CD4-positive, alpha-beta memory T cell (primary cell): ENCODE measurements at regions not wholly inside any gene's neighbourhood (a gene's known extent, or its start where the extent isn't known, plus 50 kb on each side); places are given as distances from the start of the nearest gene placed in this dataset.

Experiments
- CTCF ChIA-PET: fragments of 350-600 bp; sonication (Branson Sonifier 250); formaldehyde crosslinking; loops from one replicate; lab custom pipeline; 2021; ENCODE audit warnings: inconsistent platforms; ENCODE audit not compliant: partially characterized antibody; lab: Charles Lee
- POLR2A ChIA-PET: fragments of 350-600 bp; sonication (Branson Sonifier 250); formaldehyde crosslinking; loops from one replicate; lab custom pipeline; 2021; ENCODE audit not compliant: partially characterized antibody; lab: Charles Lee
- DNase-seq, 5 donors: peaks; one replicate each; pipeline versions ENCODE4 v3.0.0 to v3.0.0-alpha.2; 2020 to 2022; ENCODE audit warnings: mixed read lengths in 1 of 5
- H3K27ac ChIP-seq: one replicate; pipeline ENCODE4 v1.7.0; 2013; ENCODE audit warnings: low read depth, low read length
- H3K27me3 ChIP-seq: 2 replicates; pipeline ENCODE4 v1.7.0; 2013; ENCODE audit warnings: mild to moderate bottlenecking, low read length, moderate library complexity; ENCODE audit not compliant: insufficient read depth
- H3K36me3 ChIP-seq: 2 replicates; pipeline ENCODE4 v1.7.0; 2013; ENCODE audit warnings: mild to moderate bottlenecking, low read length, moderate library complexity; ENCODE audit not compliant: insufficient read depth
- H3K4me1 ChIP-seq: 2 replicates; pipeline ENCODE4 v1.7.0; 2013; ENCODE audit warnings: mild to moderate bottlenecking, low read length, moderate library complexity; ENCODE audit not compliant: insufficient read depth
- H3K4me3 ChIP-seq, 2 donors: one replicate each; pipeline ENCODE4 v1.7.0; 2013; ENCODE audit warnings: low read length in 2 of 2, mild to moderate bottlenecking in 1 of 2
- H3K9me3 ChIP-seq, 2 donors: one replicate each; pipeline ENCODE4 v1.7.0; 2013; ENCODE audit warnings: low read length in 2 of 2, control low read depth in 1 of 2; ENCODE audit not compliant: control insufficient read depth in 1 of 2
- H3K27ac Mint-ChIP-seq, 7 donors: one replicate each; pipeline ENCODE4 v1.8.0; 2020 to 2021; ENCODE audit warnings: mixed read lengths in 7 of 7, mild to moderate bottlenecking in 6 of 7, inconsistent platforms in 3 of 7, moderate library complexity in 3 of 7
- H3K27me3 Mint-ChIP-seq, 2 donors: one replicate each; pipeline ENCODE4 v1.8.0; 2020 to 2021; ENCODE audit warnings: mixed read lengths in 2 of 2
- H3K36me3 Mint-ChIP-seq, 2 donors: one replicate each; pipeline ENCODE4 v1.8.0; 2020 to 2021; ENCODE audit warnings: mixed read lengths in 2 of 2, inconsistent platforms in 1 of 2, mild to moderate bottlenecking in 1 of 2
- H3K4me1 Mint-ChIP-seq, 4 donors: one replicate each; pipeline ENCODE4 v1.8.0; 2020 to 2021; ENCODE audit warnings: mixed read lengths in 4 of 4, mild to moderate bottlenecking in 1 of 4
- H3K4me3 Mint-ChIP-seq, 8 donors: one replicate each; pipeline ENCODE4 v1.8.0; 2020 to 2021; ENCODE audit warnings: mixed read lengths in 8 of 8, mild to moderate bottlenecking in 7 of 8, moderate library complexity in 6 of 8, inconsistent platforms in 3 of 8
- H3K9me3 Mint-ChIP-seq, 8 donors: one replicate each; pipeline ENCODE4 v1.8.0; 2020 to 2021; ENCODE audit warnings: mixed read lengths in 8 of 8, mild to moderate bottlenecking in 5 of 8, inconsistent platforms in 3 of 8, moderate library complexity in 1 of 8
- intact Hi-C: fragments of 100-400 bp; cut with micrococcal nuclease; formaldehyde crosslinking; loops from one replicate; pipeline ENCODE4 v1.15.1; 2023

DNA sequence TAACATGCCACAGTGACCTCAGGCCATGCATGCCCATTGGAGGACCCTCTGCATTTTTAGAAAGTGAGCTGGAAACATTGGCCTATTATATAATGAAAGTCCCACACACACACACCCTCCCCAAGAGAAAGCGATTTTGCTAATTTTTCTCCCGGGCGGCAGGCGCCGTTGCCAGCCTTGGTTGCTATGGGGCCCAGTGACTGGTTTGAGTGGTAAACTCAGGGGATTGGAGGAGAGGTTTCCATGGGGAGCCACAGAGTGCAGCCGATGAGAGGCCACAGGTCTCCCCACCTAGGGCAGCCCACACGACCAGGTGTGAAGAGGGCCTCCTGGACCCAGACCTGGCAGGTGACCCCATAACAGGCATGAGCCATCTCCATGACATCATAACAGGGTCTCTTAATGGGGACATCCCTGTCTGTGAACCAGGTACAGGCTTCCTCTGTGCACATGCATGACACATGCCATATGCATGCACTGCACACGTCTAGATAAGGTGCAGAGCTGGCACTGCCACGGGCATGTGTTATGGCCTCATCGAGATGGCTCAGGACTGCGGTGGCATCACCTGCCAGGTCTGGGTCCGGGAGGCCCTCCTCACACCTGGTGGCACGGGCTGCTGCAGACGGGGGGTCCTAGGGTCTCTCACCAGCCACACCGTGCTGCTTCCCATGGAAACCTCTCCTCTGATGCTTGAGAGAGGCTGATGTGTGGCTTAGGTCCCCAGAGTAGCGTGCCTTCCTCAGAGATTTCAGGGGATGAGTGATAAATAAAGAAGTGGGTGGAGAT lies 144.1 kb downstream of the RBFOX3 start:
- DNase-seq: no peak
- POLR2A ChIA-PET: no interaction called here
- CTCF ChIA-PET: no interaction called here

DNA sequence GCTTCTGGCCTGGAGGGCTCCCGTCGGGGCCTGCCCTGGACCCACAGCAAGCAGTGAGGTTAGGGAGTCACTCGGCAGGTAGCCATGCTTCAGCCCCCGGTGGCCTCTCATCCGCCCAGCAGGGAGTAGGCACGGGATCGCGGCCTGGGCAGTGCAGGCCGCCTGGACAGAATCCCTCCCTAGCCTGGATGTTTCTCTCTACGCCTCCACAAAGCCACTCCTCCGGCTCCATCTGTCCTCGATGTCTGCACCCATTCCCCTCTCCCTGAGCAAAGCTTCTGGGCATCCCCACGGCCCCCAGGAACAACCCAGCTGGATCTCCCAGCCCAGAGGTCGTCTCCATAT lies 145.2 kb downstream of the RBFOX3 start:
- H3K36me3 ChIP-seq: no peaks in the 10 kb centered on the region
- H3K4me3 Mint-ChIP-seq: no peak overlapping the region
- CTCF ChIA-PET: no interaction called here
- H3K27ac ChIP-seq: no peak overlapping the region
- H3K4me1 ChIP-seq: no peaks in the 10 kb centered on the region
- H3K4me1 Mint-ChIP-seq: no peaks in the 10 kb centered on the region
- POLR2A ChIA-PET: no interaction called here
- no peaks in the 10 kb centered on the region for H3K36me3 Mint-ChIP-seq
- H3K27me3 ChIP-seq: peaks cover 5% of the 10 kb centered on the region
- H3K9me3 Mint-ChIP-seq: no peaks in the 10 kb centered on the region
- H3K9me3 ChIP-seq: no peaks in the 10 kb centered on the region
- H3K27ac Mint-ChIP-seq: no peak overlapping the region
- intact Hi-C loops: no loop called here
- no peak for DNase-seq
- no peak overlapping the region for H3K4me3 ChIP-seq
- peaks cover 7 to 8% of the 10 kb centered on the region in 2 donors for H3K27me3 Mint-ChIP-seq

More for the DNA sequence above, 144.1 kb downstream of the RBFOX3 start:
- Mint-ChIP-seq H3K4me3 (no peak overlapping the region), H3K36me3 (no peaks in the 10 kb centered on the region), H3K27ac (no peak overlapping the region), H3K27me3 (peaks cover 7 to 15% of the 10 kb centered on the region in 2 donors), H3K4me1 (no peaks in the 10 kb centered on the region), H3K9me3 (no peaks in the 10 kb centered on the region)
- Histone ChIP-seq H3K27ac (no peak overlapping the region), H3K27me3 (peaks cover 5% of the 10 kb centered on the region), H3K4me3 (no peak overlapping the region), H3K4me1 (no peaks in the 10 kb centered on the region), H3K36me3 (no peaks in the 10 kb centered on the region), H3K9me3 (no peaks in the 10 kb centered on the region)
- intact Hi-C loops: no loop called here

DNA sequence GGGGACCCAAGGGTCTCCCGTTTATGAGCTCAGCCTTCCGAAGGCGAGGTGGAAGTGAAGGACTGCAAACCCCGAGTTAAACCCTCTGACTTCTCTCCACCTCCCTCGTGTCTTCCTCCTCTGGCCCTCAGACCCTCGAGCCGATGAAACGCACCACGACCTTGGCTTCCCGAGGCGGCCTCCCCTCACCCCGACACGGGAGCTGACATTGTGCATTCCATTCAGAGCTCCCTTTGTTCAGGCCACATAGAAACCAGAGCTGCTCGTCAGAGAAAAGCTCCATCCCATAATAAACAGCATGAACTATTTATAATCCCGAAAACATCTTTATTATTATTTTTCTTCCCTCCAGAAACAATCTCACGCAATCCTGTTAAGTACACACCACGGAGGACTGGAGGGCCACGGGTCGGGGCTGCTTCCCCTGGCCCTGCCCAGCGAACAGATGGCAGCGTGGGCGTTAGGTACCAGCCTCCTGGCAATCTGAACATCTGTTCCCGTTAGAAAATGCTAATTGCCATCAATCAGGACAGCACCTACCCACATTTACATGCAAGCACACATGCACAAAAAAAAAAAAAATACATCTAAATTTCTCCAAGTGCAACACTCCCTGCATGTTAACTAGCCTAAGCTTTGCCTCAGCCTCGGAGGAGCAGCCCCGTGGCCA lies 145.7 kb downstream of the RBFOX3 start:
- ChIA-PET POLR2A (no interaction called here), CTCF (no interaction called here)
- Histone ChIP-seq H3K4me1 (no peaks in the 10 kb centered on the region), H3K27me3 (peaks cover 5% of the 10 kb centered on the region), H3K27ac (no peak overlapping the region), H3K4me3 (no peak overlapping the region), H3K9me3 (no peaks in the 10 kb centered on the region), H3K36me3 (no peaks in the 10 kb centered on the region)
- no peak overlapping the region for H3K4me3 Mint-ChIP-seq
- no peak for DNase-seq
- H3K27me3 Mint-ChIP-seq: peaks cover 5 to 6% of the 10 kb centered on the region in 2 donors
- H3K27ac Mint-ChIP-seq: no peak overlapping the region
- intact Hi-C loops: no loop called here
- no peaks in the 10 kb centered on the region for H3K9me3 Mint-ChIP-seq
- H3K36me3 Mint-ChIP-seq: no peaks in the 10 kb centered on the region
- H3K4me1 Mint-ChIP-seq: no peaks in the 10 kb centered on the region

DNA sequence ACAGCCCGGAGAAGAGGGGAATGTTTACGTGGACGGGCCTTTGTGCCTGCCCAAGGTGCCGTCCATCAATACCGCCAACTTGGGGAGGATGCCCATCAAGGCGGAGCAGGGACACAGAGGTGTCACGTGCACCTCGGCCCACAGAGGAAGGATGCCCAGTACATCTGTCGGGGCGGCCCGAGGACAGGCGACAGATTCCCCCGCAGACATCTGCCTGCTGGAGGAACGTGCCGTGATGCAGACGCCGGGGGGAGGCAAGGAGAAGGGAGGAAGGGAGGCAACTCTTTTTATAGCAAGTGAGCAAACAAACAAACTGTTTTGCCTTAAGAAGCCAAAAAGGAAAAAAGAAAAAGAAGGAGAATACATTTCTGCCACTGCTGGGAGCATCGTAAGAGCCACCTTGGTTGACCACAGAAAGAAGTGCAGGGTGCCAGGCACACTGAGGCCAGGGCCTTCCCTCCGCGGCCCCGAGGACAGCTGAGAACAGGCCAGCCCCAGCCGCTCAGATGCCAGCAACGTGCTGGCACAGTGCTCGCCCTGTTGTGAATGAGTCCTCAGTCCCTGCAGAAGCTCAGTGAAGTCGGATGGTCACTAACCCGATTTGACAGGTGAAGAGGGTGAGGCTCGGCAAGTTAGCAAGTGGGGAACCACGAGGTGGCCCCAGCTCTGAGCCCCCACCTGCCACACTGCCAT lies 146.4 kb downstream of the RBFOX3 start:
- Histone ChIP-seq H3K27ac (no peak overlapping the region), H3K36me3 (no peaks in the 10 kb centered on the region), H3K4me1 (no peaks in the 10 kb centered on the region), H3K27me3 (peaks cover 5% of the 10 kb centered on the region), H3K4me3 (no peak overlapping the region), H3K9me3 (no peaks in the 10 kb centered on the region)
- CTCF ChIA-PET: no interaction called here
- no peak overlapping the region for H3K27ac Mint-ChIP-seq
- no peaks in the 10 kb centered on the region for H3K36me3 Mint-ChIP-seq
- no peak overlapping the region for H3K4me3 Mint-ChIP-seq
- no peak for DNase-seq
- H3K27me3 Mint-ChIP-seq: peaks cover 4 to 6% of the 10 kb centered on the region in 2 donors
- peaks cover 0 to 1% (median 0%) of the 10 kb centered on the region in 8 donors for H3K9me3 Mint-ChIP-seq
- POLR2A ChIA-PET: no interaction called here
- intact Hi-C loops: no loop called here
- H3K4me1 Mint-ChIP-seq: no peaks in the 10 kb centered on the region

DNA sequence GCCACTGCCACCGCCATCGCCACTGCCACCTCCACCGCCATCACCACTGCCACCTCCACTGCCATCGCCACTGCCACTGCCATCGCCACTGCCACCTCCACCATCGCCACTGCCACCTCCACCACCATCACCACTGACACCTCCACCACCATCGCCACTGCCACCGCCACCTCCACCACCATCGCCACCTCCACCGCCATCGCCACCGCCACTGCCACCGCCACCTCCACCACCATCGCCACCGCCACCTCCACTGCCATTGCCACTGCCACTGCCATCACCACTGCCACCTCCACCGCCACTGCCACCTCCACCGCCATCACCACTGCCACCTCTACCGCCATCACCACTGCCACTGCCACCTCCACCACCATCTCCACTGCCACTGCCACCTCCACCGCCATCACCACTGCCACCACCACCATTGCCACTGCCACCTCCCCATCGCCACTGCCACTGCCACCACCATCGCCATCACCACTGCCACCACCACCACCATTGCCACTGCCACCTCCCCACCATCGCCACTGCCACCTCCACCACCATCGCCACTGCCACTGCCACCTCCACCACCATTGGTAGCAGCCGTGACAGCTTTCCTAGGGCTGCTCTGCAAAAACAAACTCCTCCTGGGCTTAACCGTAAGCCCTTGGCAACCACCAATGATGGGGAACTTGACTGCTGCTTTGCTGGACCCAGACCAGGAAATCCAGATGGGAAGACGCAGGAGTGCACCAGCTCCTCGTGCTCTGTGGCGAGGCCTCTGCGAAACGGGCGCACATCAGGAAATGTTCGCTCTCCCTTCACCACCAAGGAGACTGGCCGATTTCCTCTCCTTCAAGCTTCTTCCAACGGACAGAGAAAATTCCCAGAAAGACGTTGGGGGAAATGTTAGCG lies 147.2 kb downstream of the RBFOX3 start:
- no peaks in the 10 kb centered on the region for H3K9me3 ChIP-seq
- intact Hi-C loops: no loop called here
- POLR2A ChIA-PET: no interaction called here
- Mint-ChIP-seq H3K9me3 (peaks cover 0 to 1% (median 0%) of the 10 kb centered on the region in 8 donors), H3K36me3 (no peaks in the 10 kb centered on the region), H3K4me1 (no peaks in the 10 kb centered on the region), H3K27ac (no peak overlapping the region), H3K27me3 (peaks cover 2 to 6% of the 10 kb centered on the region in 2 donors), H3K4me3 (no peak overlapping the region)
- H3K27ac ChIP-seq: no peak overlapping the region
- CTCF ChIA-PET: no interaction called here
- H3K36me3 ChIP-seq: no peaks in the 10 kb centered on the region
- H3K4me1 ChIP-seq: no peaks in the 10 kb centered on the region
- peaks cover 5% of the 10 kb centered on the region for H3K27me3 ChIP-seq
- no peak for DNase-seq
- H3K4me3 ChIP-seq: no peak overlapping the region

DNA sequence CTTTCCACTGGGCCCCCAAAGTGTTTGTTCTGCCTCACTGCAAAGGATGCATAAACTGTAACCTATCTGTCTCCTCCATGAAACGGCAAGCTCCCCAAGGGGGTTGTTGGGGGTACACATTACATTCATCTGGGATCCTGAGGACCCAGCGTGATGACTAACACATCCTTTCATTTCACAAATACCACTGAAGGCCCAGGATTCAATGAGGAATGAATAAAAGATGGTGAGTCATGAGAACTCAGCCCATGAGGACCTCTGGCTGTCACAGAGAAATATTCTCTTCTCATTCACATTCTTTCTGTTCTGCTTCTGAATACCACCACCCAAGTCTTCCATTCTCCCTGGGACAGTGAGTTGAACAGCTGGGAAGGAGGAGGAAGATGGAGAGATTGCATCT lies 149.8 kb downstream of the RBFOX3 start:
- no peak overlapping the region for H3K4me3 ChIP-seq
- no peaks in the 10 kb centered on the region for H3K4me1 ChIP-seq
- H3K4me1 Mint-ChIP-seq: no peaks in the 10 kb centered on the region
- ChIA-PET POLR2A (no interaction called here), CTCF (no interaction called here)
- intact Hi-C loops: no loop called here
- no peaks in the 10 kb centered on the region for H3K36me3 ChIP-seq
- H3K4me3 Mint-ChIP-seq: no peak overlapping the region
- DNase-seq: no peak
- no peak overlapping the region for H3K27ac Mint-ChIP-seq
- H3K36me3 Mint-ChIP-seq: no peaks in the 10 kb centered on the region
- no peak overlapping the region for H3K27ac ChIP-seq
- peaks cover 2 to 9% of the 10 kb centered on the region in 2 donors for H3K27me3 Mint-ChIP-seq
- no peaks in the 10 kb centered on the region for H3K9me3 ChIP-seq
- H3K27me3 ChIP-seq: no peaks in the 10 kb centered on the region
- H3K9me3 Mint-ChIP-seq: peaks cover 0 to 1% (median 0%) of the 10 kb centered on the region in 8 donors

DNA sequence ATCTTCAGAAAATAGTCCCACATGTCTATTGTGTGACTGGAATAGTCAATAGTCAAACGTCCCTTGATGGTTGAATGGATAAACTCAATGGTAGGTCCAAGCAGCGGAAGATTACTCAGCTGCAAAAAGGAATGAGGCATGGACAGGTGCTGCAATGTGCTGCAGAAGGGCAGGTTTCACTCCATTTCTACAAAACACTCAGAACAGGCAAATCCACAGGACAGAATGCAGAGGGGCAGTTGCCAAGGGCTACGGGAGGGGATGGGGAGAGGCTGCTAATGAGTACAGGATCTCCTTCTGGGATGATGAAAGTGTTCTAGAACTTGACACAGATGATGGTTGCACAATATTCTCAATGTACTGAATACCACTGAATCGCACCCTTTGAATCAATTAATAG lies 151.0 kb downstream of the RBFOX3 start:
- Histone ChIP-seq H3K9me3 (no peaks in the 10 kb centered on the region), H3K27ac (no peak overlapping the region), H3K4me1 (no peaks in the 10 kb centered on the region), H3K4me3 (no peak overlapping the region), H3K36me3 (no peaks in the 10 kb centered on the region), H3K27me3 (no peaks in the 10 kb centered on the region)
- ChIA-PET POLR2A (no interaction called here), CTCF (no interaction called here)
- no peak overlapping the region for H3K4me3 Mint-ChIP-seq
- H3K9me3 Mint-ChIP-seq: peaks cover 0 to 1% (median 0%) of the 10 kb centered on the region in 8 donors
- H3K4me1 Mint-ChIP-seq: no peaks in the 10 kb centered on the region
- peak overlapping the region in 1 of 7 donors; percentile 38 for H3K27ac Mint-ChIP-seq
- H3K27me3 Mint-ChIP-seq: peaks cover 4 to 8% of the 10 kb centered on the region in 2 donors
- intact Hi-C loops: no loop called here
- no peak for DNase-seq
- H3K36me3 Mint-ChIP-seq: no peaks in the 10 kb centered on the region
